HepG2 (cell line): ENCODE measurements at regions not wholly inside any gene's neighbourhood (a gene's known extent, or its start where the extent isn't known, plus 50 kb on each side); places are given as distances from the start of the nearest gene placed in this dataset.
A peak's percentile ranks its signal among the peaks of the same experiment; 100 is the strongest.

ENCODE experiments used
- ATAC-seq: fragments of 200-7000 bp; cut with Tn5 transposase; 3 replicates; pipeline ENCODE4 v1.9.1; 2020; ENCODE audit warnings: mild to moderate bottlenecking, moderate library complexity
- BruUV-seq: library from RNA; stranded (reverse); fragments of 400-500 nt; replicated peaks from 2 replicates; lab custom pipeline; 2021; lab: Mats Ljungman, UMichigan
- CTCF ChIA-PET: fragments of 300-600 bp; formaldehyde crosslinking; extraction: SDS; loops from one replicate; lab custom pipeline; 2021; ENCODE audit warnings: low total read pairs, inconsistent platforms, low intra/inter-chr PET ratio; lab: Yijun Ruan, JAX
- POLR2A ChIA-PET: fragments of 350-600 bp; sonication (Branson Sonifier 250); formaldehyde crosslinking; loops from one replicate; lab custom pipeline; 2020; ENCODE audit warnings: antibody characterized with exemption, inconsistent platforms; lab: Yijun Ruan, JAX
- DNase-seq: peaks from one replicate; pipeline ENCODE4 v3.0.0-alpha.2; 2015; ENCODE audit warnings: low spot score
- FAIRE-seq: peaks from 3 replicates; lab custom pipeline; 2011; peaks lifted over from hg19 to GRCh38; lab: Jason Lieb, UNC
- H2AFZ ChIP-seq: one replicate; pipeline ENCODE4 v1.6.1; 2011; ENCODE audit warnings: low read length, inconsistent platforms
- H3K27ac ChIP-seq: fragments of 300-600 bp; 3 replicates; pipeline ENCODE4 v1.8.0; 2011; ENCODE audit warnings: mixed run types, mild to moderate bottlenecking, mixed read lengths, low read length, inconsistent platforms; ENCODE audit not compliant: insufficient read depth; ENCODE audit errors: extremely low read length
- H3K27me3 ChIP-seq, 2 experiments: fragments of 200-600 bp in 1 of 2; 2 replicates in 1 of 2; 3 replicates in 1 of 2; pipeline versions ENCODE4 v1.6.0 to v1.8.0; 2011; ENCODE audit warnings: low read length in 2 of 2, mild to moderate bottlenecking in 2 of 2, moderate library complexity in 2 of 2, inconsistent platforms in 1 of 2; ENCODE audit not compliant: insufficient read depth in 2 of 2, control insufficient read depth in 1 of 2
- H3K36me3 ChIP-seq, 2 experiments: fragments of 200-600 bp in 1 of 2; replicated peaks in 1 of 2; 2 replicates in 1 of 2; 3 replicates in 1 of 2; pipeline versions ENCODE4 v1.5.1 to v1.8.0; 2011; ENCODE audit warnings: low read length in 2 of 2, inconsistent platforms in 1 of 2; ENCODE audit not compliant: insufficient read depth in 2 of 2, control insufficient read depth in 1 of 2
- H3K4me1 ChIP-seq: 2 replicates; pipeline ENCODE4 v1.5.1; 2012; ENCODE audit warnings: low read length, inconsistent platforms; ENCODE audit not compliant: insufficient read depth
- H3K4me2 ChIP-seq: 2 replicates; pipeline ENCODE4 v1.6.0; 2011; ENCODE audit warnings: low read depth, low read length, inconsistent platforms
- H3K4me3 ChIP-seq, 3 experiments: fragments of 200-600 bp in 1 of 3; sonication (generic), shearing (Covaris generic) in 1 of 3; replicated peaks in 1 of 3; 2 replicates each; pipeline ENCODE4 v1.5.1; 2011 to 2016; ENCODE audit warnings: low read length in 3 of 3, inconsistent platforms in 2 of 3, low read depth in 2 of 3, mild to moderate bottlenecking in 2 of 3, control low read depth in 1 of 3, mixed read lengths in 1 of 3; ENCODE audit not compliant: insufficient read depth in 1 of 3
- H3K79me2 ChIP-seq: one replicate; pipeline ENCODE4 v1.6.1; 2011; ENCODE audit warnings: low read length, inconsistent platforms; ENCODE audit not compliant: insufficient read depth
- H3K9ac ChIP-seq: 2 replicates; pipeline ENCODE4 v1.6.0; 2011; ENCODE audit warnings: mild to moderate bottlenecking, low read depth, low read length, inconsistent platforms; ENCODE audit not compliant: insufficient read depth
- H3K9me3 ChIP-seq: 2 replicates; pipeline ENCODE4 v1.5.1; 2012; ENCODE audit warnings: mild to moderate bottlenecking, low read length
- H4K20me1 ChIP-seq: 2 replicates; pipeline ENCODE4 v1.6.0; 2011; ENCODE audit warnings: inconsistent platforms, mild to moderate bottlenecking, low read length, moderate library complexity; ENCODE audit not compliant: insufficient read depth
- KLF6 ChIP-seq: IDR thresholded peaks from 2 replicates; pipeline ENCODE4 v1.8.0; 2016; ENCODE audit warnings: missing biosample characterization, missing genetic modification reagents
- MTERF4 ChIP-seq: sonication (generic); formaldehyde crosslinking; IDR thresholded peaks from 2 replicates; pipeline ENCODE4 v1.8.0; 2023; ENCODE audit warnings: mild to moderate bottlenecking, missing genetic modification reagents
- NFATC3 ChIP-seq: sonication (generic); formaldehyde crosslinking; IDR thresholded peaks from 2 replicates; pipeline ENCODE4 v1.5.1; 2020; ENCODE audit warnings: mild to moderate bottlenecking, missing genetic modification reagents
- TAF1 ChIP-seq: sonication (generic); formaldehyde crosslinking; IDR thresholded peaks from 2 replicates; pipeline ENCODE4 v1.4.0; 2020; ENCODE audit warnings: missing genetic modification reagents
- U2AF2 ChIP-seq: fragments of 200-400 bp; formaldehyde crosslinking; IDR thresholded peaks from 2 replicates; pipeline ENCODE4 v1.6.1; 2017; ENCODE audit warnings: low read depth, mild to moderate bottlenecking, low read length
- ZFY ChIP-seq: sonication (generic); formaldehyde crosslinking; IDR thresholded peaks from 2 replicates; pipeline ENCODE4 v1.4.0; 2020; ENCODE audit warnings: missing genetic modification reagents
- ZNF160 ChIP-seq: sonication (generic); formaldehyde crosslinking; IDR thresholded peaks from 2 replicates; pipeline ENCODE4 v1.8.0; 2022; ENCODE audit warnings: mild to moderate bottlenecking, inconsistent platforms, missing genetic modification reagents
- ZNF234 ChIP-seq: sonication (generic); formaldehyde crosslinking; conservative IDR thresholded peaks from 2 replicates; pipeline ENCODE4 v1.5.1; 2020; ENCODE audit warnings: mild to moderate bottlenecking, missing genetic modification reagents
- ZNF362 ChIP-seq: sonication (generic); formaldehyde crosslinking; IDR thresholded peaks from 2 replicates; pipeline ENCODE4 v1.4.0; 2020; ENCODE audit warnings: missing genetic modification reagents, mild to moderate bottlenecking, borderline replicate concordance
- ZNF543 ChIP-seq: sonication (generic); formaldehyde crosslinking; IDR thresholded peaks from 2 replicates; pipeline ENCODE4 v1.4.0; 2020; ENCODE audit warnings: mild to moderate bottlenecking, missing genetic modification reagents
- ZSCAN9 ChIP-seq: IDR thresholded peaks from 2 replicates; pipeline ENCODE4 v1.6.1; 2016; ENCODE audit warnings: borderline replicate concordance
- WGBS: methylation state at CpG from one replicate; pipeline ENCODE4 v1.1.6; 2017; ENCODE audit warnings: low lambda C conversion rate; 5-methylcytosine and 5-hydroxymethylcytosine counted together
- in situ Hi-C: cut with HindIII; loops from 2 replicates; pipeline ENCODE4 v1.10.0; 2017; ENCODE audit warnings: low pct_unique_long_range_greater_than_20kb; ENCODE audit not compliant: extremely low pct_ligation_motif_present
- intact Hi-C: fragments of 100-400 bp; cut with micrococcal nuclease; formaldehyde crosslinking; loops from one replicate; pipeline ENCODE4 v1.10.0; 2022; ENCODE audit not compliant: unreplicated experiment

- no peaks in the 10 kb centered on the region for H3K79me2 ChIP-seq
- ATAC-seq (no peak), DNase-seq (no peak), FAIRE-seq (no peak)
- 37% methylated on average over 3 of the region's 3 CpGs for WGBS
- H3K27ac ChIP-seq = no peak overlapping the region
- BruUV-seq = no TSS peak
- intact Hi-C loops (no loop called here), in situ Hi-C loops (no loop called here)
- no peak overlapping the region for H3K4me2 ChIP-seq
- no peaks in the 10 kb centered on the region for H3K27me3 ChIP-seq
- no peak overlapping the region for H3K4me3 ChIP-seq
- CTCF ChIA-PET = no interaction called here
- POLR2A ChIA-PET = no interaction called here
- TF ChIP-seq KLF6 (CRISPR knock-in tag) = no peak
- TF ChIP-seq ZSCAN9 (CRISPR knock-in tag) = no peak
- TF ChIP-seq NFATC3 (CRISPR knock-in tag) = no peak
- no peak overlapping the region for H2AFZ ChIP-seq
- H3K36me3 ChIP-seq = no peaks in the 10 kb centered on the region
- H3K9ac ChIP-seq = no peak overlapping the region
- no peaks in the 10 kb centered on the region for H4K20me1 ChIP-seq
- H3K9me3 ChIP-seq = no peaks in the 10 kb centered on the region
- H3K4me1 ChIP-seq = peaks cover 26% of the 10 kb centered on the region
Measured at GRCh38 chr3:30548600-30548999, 57.8 kb upstream of the TGFBR2 start.

- H2AFZ ChIP-seq = peak overlapping the region; percentile 69
- H3K4me2 ChIP-seq = no peak overlapping the region
Measured at GRCh38 chr3:30549600-30549999, 56.8 kb upstream of the TGFBR2 start.

More at GRCh38 chr3:30549600-30549999, 56.8 kb upstream of the TGFBR2 start:
- ATAC-seq = no peak
- Histone ChIP-seq H3K4me1 (peaks cover 26% of the 10 kb centered on the region), H3K9ac (no peak overlapping the region), H3K4me3 (no peak overlapping the region), H3K27me3 (no peaks in the 10 kb centered on the region), H3K79me2 (no peaks in the 10 kb centered on the region), H4K20me1 (no peaks in the 10 kb centered on the region), H3K9me3 (no peaks in the 10 kb centered on the region), H3K27ac (no peak overlapping the region), H3K36me3 (no peaks in the 10 kb centered on the region)
- WGBS = 78% methylated on average over 4 of the region's 4 CpGs
- no peak for DNase-seq
- no peak for FAIRE-seq
- TF ChIP-seq TAF1 (CRISPR knock-in tag) (no peak), ZFY (no peak), MTERF4 (CRISPR knock-in tag) (no peak), ZNF362 (no peak), U2AF2 (no peak), ZNF234 (CRISPR knock-in tag) (no peak), ZNF160 (CRISPR knock-in tag) (no peak), ZNF543 (CRISPR knock-in tag) (no peak), ZSCAN9 (CRISPR knock-in tag) (no peak)
- ChIA-PET POLR2A (no interaction called here), CTCF (no interaction called here)
- in situ Hi-C loops = no loop called here
- intact Hi-C loops = no loop called here
- no TSS peak for BruUV-seq
